Fibroblast of lung (primary cell): ENCODE measurements at regions not wholly inside any gene's neighbourhood (a gene's known extent, or its start where the extent isn't known, plus 50 kb on each side); places are given as distances from the start of the nearest gene placed in this dataset.

Source experiments
- DNase-seq, 2 donors: peaks; one replicate each; pipeline versions ENCODE4 v3.0.0 to v3.0.0-alpha.2; 2010; ENCODE audit warnings: low read depth in 2 of 2
- H2AFZ ChIP-seq: 2 replicates; pipeline ENCODE4 v1.5.1; 2012; ENCODE audit warnings: low read length, control low read depth, inconsistent platforms
- H3K27ac ChIP-seq: 2 replicates; pipeline ENCODE4 v1.5.1; 2011; ENCODE audit warnings: low read length, control low read depth; ENCODE audit not compliant: insufficient read depth
- H3K27me3 ChIP-seq: 2 replicates; pipeline ENCODE4 v1.5.1; 2011; ENCODE audit warnings: mild to moderate bottlenecking, low read length; ENCODE audit not compliant: control insufficient read depth, insufficient read depth
- H3K36me3 ChIP-seq: 2 replicates; pipeline ENCODE4 v1.5.1; 2011; ENCODE audit warnings: low read length; ENCODE audit not compliant: control insufficient read depth, insufficient read depth
- H3K4me1 ChIP-seq: 2 replicates; pipeline ENCODE4 v1.5.1; 2011; ENCODE audit warnings: low read length; ENCODE audit not compliant: control insufficient read depth, insufficient read depth; ENCODE audit errors: extremely low read depth
- H3K4me2 ChIP-seq: 2 replicates; pipeline ENCODE4 v1.5.1; 2011; ENCODE audit warnings: low read length, control low read depth; ENCODE audit not compliant: insufficient read depth; ENCODE audit errors: extremely low read depth
- H3K4me3 ChIP-seq, 4 experiments: fragments of 200-600 bp in 1 of 4; sonication (generic) in 1 of 4; replicated peaks in 1 of 4; 2 replicates each; pipeline ENCODE4 v1.5.1; 2011 to 2016; ENCODE audit warnings: low read length in 4 of 4, low read depth in 3 of 4, mild to moderate bottlenecking in 3 of 4, control low read depth in 2 of 4, inconsistent platforms in 1 of 4, mixed read lengths in 1 of 4; ENCODE audit not compliant: insufficient read depth in 1 of 4; ENCODE audit errors: control extremely low read depth in 1 of 4
- H3K79me2 ChIP-seq: 2 replicates; pipeline ENCODE4 v1.5.1; 2012; ENCODE audit warnings: mild to moderate bottlenecking, low read length, inconsistent platforms; ENCODE audit not compliant: control insufficient read depth, insufficient read depth
- H3K9ac ChIP-seq: 2 replicates; pipeline ENCODE4 v1.5.1; 2011; ENCODE audit warnings: mild to moderate bottlenecking, low read length, control low read depth; ENCODE audit not compliant: insufficient read depth
- H3K9me3 ChIP-seq: 2 replicates; pipeline ENCODE4 v1.5.1; 2012; ENCODE audit warnings: low read depth, low read length; ENCODE audit not compliant: control insufficient read depth, insufficient read depth
- H4K20me1 ChIP-seq: 2 replicates; pipeline ENCODE4 v1.5.1; 2011; ENCODE audit warnings: low read length; ENCODE audit not compliant: control insufficient read depth, insufficient read depth; ENCODE audit errors: extremely low read depth
- EZH2 ChIP-seq: IDR thresholded peaks from 2 replicates; pipeline ENCODE4 v1.5.1; 2012; ENCODE audit warnings: low read length, control low read depth, mild to moderate bottlenecking; ENCODE audit errors: missing control alignments
- TF ChIP-seq, protein P1 (sequence below), 2 donors: IDR thresholded peaks in 1 of 2; conservative IDR thresholded peaks in 1 of 2; 1 replicate in 1 of 2; 2 replicates in 1 of 2; pipeline ENCODE4 v1.5.1; 2011 to 2012; ENCODE audit warnings: low read length in 2 of 2, control low read depth in 1 of 2, inconsistent platforms in 1 of 2, low read depth in 1 of 2, mild to moderate bottlenecking in 1 of 2

DNA sequence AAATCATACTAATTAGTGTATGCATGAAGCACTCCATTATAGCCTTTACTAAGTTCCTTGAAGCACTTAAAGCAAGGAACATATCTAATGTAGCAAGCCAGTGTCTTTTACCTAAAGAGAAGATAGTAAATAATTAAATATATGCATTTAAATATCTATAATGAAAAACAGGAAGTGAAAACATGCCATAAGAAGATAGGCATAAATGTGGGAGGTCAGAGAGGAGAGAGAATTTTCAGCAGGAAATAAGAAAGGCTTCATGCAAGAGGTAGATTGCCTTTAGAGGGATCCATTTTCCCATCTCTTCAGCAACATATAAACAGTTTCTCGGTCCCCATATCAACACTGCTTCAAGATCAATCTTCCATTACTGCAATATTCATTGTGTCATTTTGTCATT, 599.8 kb downstream of the FRK start:
- H3K4me3 ChIP-seq, result no peak overlapping the region

DNA sequence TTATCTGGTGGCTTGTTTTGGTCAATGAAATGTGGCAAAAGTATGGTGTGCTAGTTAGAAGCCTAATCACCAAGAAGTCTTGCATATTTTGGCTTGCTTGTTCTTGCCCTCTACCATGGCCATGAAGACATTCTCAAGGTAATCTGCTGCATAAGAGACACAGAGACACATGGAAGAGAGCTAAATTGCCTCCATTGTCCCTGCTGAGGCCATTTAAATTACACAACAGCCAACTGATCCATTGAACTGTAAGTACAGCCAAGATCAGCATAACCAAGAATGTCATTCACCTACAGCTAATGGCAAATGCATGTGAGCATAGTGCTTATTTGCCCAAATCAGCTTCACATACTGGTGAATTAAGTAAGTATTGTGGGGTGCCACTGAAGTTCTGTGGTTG, 603.8 kb downstream of the FRK start:
- no peaks in the 10 kb centered on the region for H4K20me1 ChIP-seq
- no peaks in the 10 kb centered on the region for H3K36me3 ChIP-seq
- TF ChIP-seq EZH2, result no peak
- TF ChIP-seq, protein P1, sequence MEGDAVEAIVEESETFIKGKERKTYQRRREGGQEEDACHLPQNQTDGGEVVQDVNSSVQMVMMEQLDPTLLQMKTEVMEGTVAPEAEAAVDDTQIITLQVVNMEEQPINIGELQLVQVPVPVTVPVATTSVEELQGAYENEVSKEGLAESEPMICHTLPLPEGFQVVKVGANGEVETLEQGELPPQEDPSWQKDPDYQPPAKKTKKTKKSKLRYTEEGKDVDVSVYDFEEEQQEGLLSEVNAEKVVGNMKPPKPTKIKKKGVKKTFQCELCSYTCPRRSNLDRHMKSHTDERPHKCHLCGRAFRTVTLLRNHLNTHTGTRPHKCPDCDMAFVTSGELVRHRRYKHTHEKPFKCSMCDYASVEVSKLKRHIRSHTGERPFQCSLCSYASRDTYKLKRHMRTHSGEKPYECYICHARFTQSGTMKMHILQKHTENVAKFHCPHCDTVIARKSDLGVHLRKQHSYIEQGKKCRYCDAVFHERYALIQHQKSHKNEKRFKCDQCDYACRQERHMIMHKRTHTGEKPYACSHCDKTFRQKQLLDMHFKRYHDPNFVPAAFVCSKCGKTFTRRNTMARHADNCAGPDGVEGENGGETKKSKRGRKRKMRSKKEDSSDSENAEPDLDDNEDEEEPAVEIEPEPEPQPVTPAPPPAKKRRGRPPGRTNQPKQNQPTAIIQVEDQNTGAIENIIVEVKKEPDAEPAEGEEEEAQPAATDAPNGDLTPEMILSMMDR (conservative IDR thresholded peaks at IDR 0.05 in 1 of 2, IDR thresholded peaks at IDR 0.05 in 1 of 2; ENCODE audit: low read depth in 1 of 2, low read length in 2 of 2), result no peak
- H3K79me2 ChIP-seq, result no peaks in the 10 kb centered on the region
- no peak overlapping the region for H3K27ac ChIP-seq
- H2AFZ ChIP-seq, result no peak overlapping the region
- H3K9me3 ChIP-seq, result no peaks in the 10 kb centered on the region
- H3K9ac ChIP-seq, result no peak overlapping the region
- H3K27me3 ChIP-seq, result no peaks in the 10 kb centered on the region
- H3K4me2 ChIP-seq, result no peak overlapping the region
- H3K4me3 ChIP-seq, result no peak overlapping the region
- H3K4me1 ChIP-seq, result no peaks in the 10 kb centered on the region
- no peak for DNase-seq

More for the DNA sequence above, 599.8 kb downstream of the FRK start:
- TF ChIP-seq, protein P1 (conservative IDR thresholded peaks at IDR 0.05 in 1 of 2, IDR thresholded peaks at IDR 0.05 in 1 of 2; ENCODE audit: low read depth in 1 of 2, low read length in 2 of 2), result no peak
- no peak for TF ChIP-seq EZH2
- Histone ChIP-seq H3K79me2 (no peaks in the 10 kb centered on the region), H3K27me3 (no peaks in the 10 kb centered on the region), H2AFZ (no peak overlapping the region), H3K27ac (no peak overlapping the region), H3K9ac (no peak overlapping the region), H3K36me3 (no peaks in the 10 kb centered on the region), H3K4me2 (no peak overlapping the region), H3K4me1 (no peaks in the 10 kb centered on the region), H4K20me1 (no peaks in the 10 kb centered on the region), H3K9me3 (no peaks in the 10 kb centered on the region)
- DNase-seq, result no peak

DNA sequence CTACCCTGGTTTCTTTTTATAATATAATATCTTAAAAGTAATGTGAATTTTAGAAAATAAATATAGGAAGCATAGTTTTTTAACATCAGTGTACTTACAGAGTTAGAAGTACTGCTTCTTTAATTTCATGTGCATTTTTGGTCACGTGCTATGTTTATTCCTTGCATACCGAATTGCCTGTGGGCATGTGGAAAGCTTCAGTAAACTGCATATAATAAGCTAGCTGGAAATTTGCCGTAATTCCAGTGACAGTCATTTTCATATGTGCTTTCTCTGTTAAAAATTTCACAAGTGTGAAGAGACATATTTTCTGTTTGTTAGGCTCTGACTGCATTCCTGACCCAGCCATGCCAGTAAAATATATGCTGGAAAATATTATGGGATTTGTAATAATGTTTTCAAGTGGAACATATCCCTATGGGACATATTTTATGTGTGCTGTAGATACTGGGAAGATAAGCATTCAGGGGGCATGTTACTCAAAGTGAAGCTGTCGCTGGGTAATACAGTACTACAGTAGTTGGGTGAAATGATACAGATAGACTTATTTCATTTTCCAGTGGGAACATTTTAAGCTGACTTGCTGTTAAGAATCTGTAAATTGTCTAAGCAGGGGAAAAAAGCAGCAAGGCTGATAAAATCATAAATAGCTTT, 616.7 kb downstream of the FRK start:
- H4K20me1 ChIP-seq, result no peaks in the 10 kb centered on the region
- no peak overlapping the region for H3K27ac ChIP-seq
- no peak overlapping the region for H3K9ac ChIP-seq
- no peak overlapping the region for H2AFZ ChIP-seq
- no peaks in the 10 kb centered on the region for H3K36me3 ChIP-seq
- no peaks in the 10 kb centered on the region for H3K27me3 ChIP-seq
- no peak for DNase-seq
- no peaks in the 10 kb centered on the region for H3K9me3 ChIP-seq
- H3K4me1 ChIP-seq, result no peaks in the 10 kb centered on the region
- H3K4me2 ChIP-seq, result no peak overlapping the region
- TF ChIP-seq, protein P1 (conservative IDR thresholded peaks at IDR 0.05 in 1 of 2, IDR thresholded peaks at IDR 0.05 in 1 of 2; ENCODE audit: low read depth in 1 of 2, low read length in 2 of 2), result no peak
- no peak for TF ChIP-seq EZH2
- H3K4me3 ChIP-seq, result no peak overlapping the region
- no peaks in the 10 kb centered on the region for H3K79me2 ChIP-seq
